ENCODE measurements at regions not wholly inside any gene's neighbourhood (a gene's known extent, or its start where the extent isn't known, plus 50 kb on each side); places are given as distances from the start of the nearest gene placed in this dataset.

GRCh38 chr2:155703917-155704316 is 628.6 kb downstream of the NR4A2 start:
- Histone ChIP-seq H3K9ac (replicated peaks; ENCODE audit: extremely low read depth, insufficient read depth, low read length) (no peak overlapping the region), H3K36me3 (ENCODE audit: control insufficient read depth in 2 of 2, extremely low read depth in 1 of 2, insufficient read depth in 2 of 2, low read length in 2 of 2) (no peaks in the 10 kb centered on the region), H3K4me3 (replicated peaks in 1 of 3; ENCODE audit: insufficient read depth in 1 of 3, low read depth in 1 of 3, low read length in 3 of 3) (no peak overlapping the region), H3K9me3 (replicated peaks; ENCODE audit: control insufficient read depth, insufficient read depth, low read length) (no peaks in the 10 kb centered on the region), H3K79me2 (ENCODE audit: control insufficient read depth, insufficient read depth, low read length) (no peaks in the 10 kb centered on the region), H4K20me1 (replicated peaks; ENCODE audit: control insufficient read depth, extremely low read depth, insufficient read depth, low read length) (no peaks in the 10 kb centered on the region), H3K27me3 (ENCODE audit: control insufficient read depth in 2 of 2, insufficient read depth in 2 of 2, low read length in 2 of 2) (no peaks in the 10 kb centered on the region), H3K4me1 (ENCODE audit: control insufficient read depth, extremely low read depth, insufficient read depth, low read length) (no peaks in the 10 kb centered on the region), H3K27ac (ENCODE audit: insufficient read depth, low read depth, low read length) (no peak overlapping the region), H3K9me1 (replicated peaks; ENCODE audit: control insufficient read depth, extremely low read depth, insufficient read depth, low read length) (no peaks in the 10 kb centered on the region), H2AFZ (ENCODE audit: low read depth, low read length) (no peak overlapping the region), H3K4me2 (ENCODE audit: insufficient read depth, low read length) (no peak overlapping the region)
- no TSS peak for BruUV-seq (replicated peaks)
- FAIRE-seq: no peak
- intact Hi-C loops (cut with micrococcal nuclease) (no loop called here), dilution Hi-C loops (cut with MboI; ENCODE audit: extremely low pct_ligation_motif_present, low sequenced_read_pairs) (no loop called here)
- TF ChIP-seq POLR2AphosphoS5 (IDR thresholded peaks at IDR 0.05; ENCODE audit: insufficient read depth, low read depth, low read length): no peak
- ChIA-PET CTCF (no interaction called here), POLR2A (no interaction called here)
- no peak for DNase-seq (ENCODE audit: low read depth, low spot score)

DNA sequence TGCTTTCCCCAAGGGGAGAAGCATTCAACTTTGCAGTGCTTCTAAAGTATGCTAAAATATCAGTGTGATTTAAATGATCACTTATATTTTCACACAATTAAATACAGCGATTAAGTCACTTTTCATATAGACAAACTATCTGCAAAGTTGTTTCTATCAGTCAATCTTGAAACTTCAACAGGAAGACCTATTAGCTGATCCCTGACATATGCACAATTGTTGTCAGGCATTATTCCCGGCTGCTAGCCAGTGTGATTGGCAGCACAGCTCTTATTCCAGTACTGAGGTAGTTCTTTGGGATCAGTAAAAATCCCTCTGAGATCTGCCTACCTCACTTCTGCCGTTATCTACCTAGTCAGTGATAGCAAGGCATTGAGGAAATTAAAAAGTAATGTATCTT is 629.5 kb downstream of the NR4A2 start:
- Histone ChIP-seq H3K4me2 (ENCODE audit: insufficient read depth, low read length) (no peak overlapping the region), H3K79me2 (ENCODE audit: control insufficient read depth, insufficient read depth, low read length) (no peaks in the 10 kb centered on the region), H3K9me3 (replicated peaks; ENCODE audit: control insufficient read depth, insufficient read depth, low read length) (no peaks in the 10 kb centered on the region), H3K4me1 (ENCODE audit: control insufficient read depth, extremely low read depth, insufficient read depth, low read length) (no peaks in the 10 kb centered on the region), H3K27me3 (ENCODE audit: control insufficient read depth in 2 of 2, insufficient read depth in 2 of 2, low read length in 2 of 2) (no peaks in the 10 kb centered on the region), H4K20me1 (replicated peaks; ENCODE audit: control insufficient read depth, extremely low read depth, insufficient read depth, low read length) (no peaks in the 10 kb centered on the region), H3K36me3 (ENCODE audit: control insufficient read depth in 2 of 2, extremely low read depth in 1 of 2, insufficient read depth in 2 of 2, low read length in 2 of 2) (no peaks in the 10 kb centered on the region), H3K27ac (ENCODE audit: insufficient read depth, low read depth, low read length) (no peak overlapping the region), H3K9me1 (replicated peaks; ENCODE audit: control insufficient read depth, extremely low read depth, insufficient read depth, low read length) (no peaks in the 10 kb centered on the region), H3K4me3 (replicated peaks in 1 of 3; ENCODE audit: insufficient read depth in 1 of 3, low read depth in 1 of 3, low read length in 3 of 3) (no peak overlapping the region), H2AFZ (ENCODE audit: low read depth, low read length) (no peak overlapping the region), H3K9ac (replicated peaks; ENCODE audit: extremely low read depth, insufficient read depth, low read length) (no peak overlapping the region)
- FAIRE-seq (no peak), DNase-seq (ENCODE audit: low read depth, low spot score) (no peak)
- ChIA-PET CTCF (no interaction called here), POLR2A (no interaction called here)
- dilution Hi-C loops (cut with MboI; ENCODE audit: extremely low pct_ligation_motif_present, low sequenced_read_pairs): no loop called here
- BruUV-seq (replicated peaks): no TSS peak
- TF ChIP-seq MAX (IDR thresholded peaks at IDR 0.05; ENCODE audit: insufficient read depth, insufficient read length) (no peak), JUN (IDR thresholded peaks at IDR 0.05; ENCODE audit: borderline replicate concordance, insufficient read depth, insufficient read length, low read depth) (no peak), POLR2A (IDR thresholded peaks at IDR 0.05; ENCODE audit: low read depth, low read length) (no peak), GATA2 (IDR thresholded peaks at IDR 0.05; ENCODE audit: insufficient read depth, insufficient read length, low read depth, low read length) (no peak), FOS (IDR thresholded peaks at IDR 0.05; ENCODE audit: borderline replicate concordance, insufficient read depth, low read length) (no peak), CTCF (IDR thresholded peaks at IDR 0.05; ENCODE audit: extremely low read depth in 1 of 2, insufficient read depth in 1 of 2, low read depth in 1 of 2, low read length in 2 of 2) (no peak), MYC (IDR thresholded peaks at IDR 0.05; ENCODE audit: low read depth, low read length) (no peak), EZH2 (IDR thresholded peaks at IDR 0.05; ENCODE audit: borderline replicate concordance, low read depth, low read length, severe bottlenecking) (no peak), POLR2AphosphoS5 (IDR thresholded peaks at IDR 0.05; ENCODE audit: insufficient read depth, low read depth, low read length) (no peak)
- intact Hi-C loops (cut with micrococcal nuclease): no loop called here
